ENCODE measurements at regions not wholly inside any gene's neighbourhood (a gene's known extent, or its start where the extent isn't known, plus 50 kb on each side); places are given as distances from the start of the nearest gene placed in this dataset.
"Not testable (repeated sequence)": the region's sequence is repeated elsewhere in the genome, so short reads cannot be mapped to it uniquely, and the experiment has no call there.

GRCh38 chr11:96986516-96986915 is 596.7 kb downstream of the JRKL start:
- intact Hi-C loops (cut with DNase I; ENCODE audit: low total_unique reads): no loop called here
- H3K4me1 ChIP-seq: no peaks in the 10 kb centered on the region
- H3K27ac ChIP-seq: no peak overlapping the region
- H3K9me3 ChIP-seq: no peaks in the 10 kb centered on the region
- TF ChIP-seq POLR2AphosphoS5 (IDR thresholded peaks at IDR 0.05) (no peak), CTCF (IDR thresholded peaks at IDR 0.05) (no peak), POLR2A (IDR thresholded peaks at IDR 0.05) (no peak)
- H3K27me3 ChIP-seq: no peaks in the 10 kb centered on the region
- no peak for DNase-seq (ENCODE audit: low spot score in 2 of 2)
- H3K36me3 ChIP-seq: no peaks in the 10 kb centered on the region
- H3K4me3 ChIP-seq: no peak overlapping the region

- TF ChIP-seq CTCF (IDR thresholded peaks at IDR 0.05) (no peak), POLR2AphosphoS5 (IDR thresholded peaks at IDR 0.05) (no peak), POLR2A (IDR thresholded peaks at IDR 0.05) (no peak)
- Histone ChIP-seq H3K4me3 (no peak overlapping the region), H3K27ac (no peak overlapping the region)
These were observed 601.1 kb downstream of the JRKL start for GRCh38 chr11:96990914-96991313.

GRCh38 chr11:97000481-97000880 is 610.7 kb downstream of the JRKL start:
- DNase-seq (ENCODE audit: low spot score in 2 of 2): no peak
- Histone ChIP-seq H3K4me1 (no peaks in the 10 kb centered on the region), H3K4me3 (no peak overlapping the region), H3K27ac (no peak overlapping the region), H3K36me3 (peaks cover 3% of the 10 kb centered on the region), H3K27me3 (no peaks in the 10 kb centered on the region), H3K9me3 (no peaks in the 10 kb centered on the region)
- intact Hi-C loops (cut with DNase I; ENCODE audit: low total_unique reads): no loop called here
- TF ChIP-seq POLR2A (IDR thresholded peaks at IDR 0.05) (no peak), POLR2AphosphoS5 (IDR thresholded peaks at IDR 0.05) (no peak), CTCF (IDR thresholded peaks at IDR 0.05) (no peak)

More at GRCh38 chr11:96990914-96991313, 601.1 kb downstream of the JRKL start:
- Histone ChIP-seq H3K9me3 (no peaks in the 10 kb centered on the region), H3K27me3 (no peaks in the 10 kb centered on the region), H3K4me1 (no peaks in the 10 kb centered on the region), H3K36me3 (peaks cover 5% of the 10 kb centered on the region)
- DNase-seq (ENCODE audit: low spot score in 2 of 2): no peak
- intact Hi-C loops (cut with DNase I; ENCODE audit: low total_unique reads): loop anchor here (10.0 kb wide), 1 partner anchor 1534 kb away; no protein-coding TSS in a partner anchor

DNA sequence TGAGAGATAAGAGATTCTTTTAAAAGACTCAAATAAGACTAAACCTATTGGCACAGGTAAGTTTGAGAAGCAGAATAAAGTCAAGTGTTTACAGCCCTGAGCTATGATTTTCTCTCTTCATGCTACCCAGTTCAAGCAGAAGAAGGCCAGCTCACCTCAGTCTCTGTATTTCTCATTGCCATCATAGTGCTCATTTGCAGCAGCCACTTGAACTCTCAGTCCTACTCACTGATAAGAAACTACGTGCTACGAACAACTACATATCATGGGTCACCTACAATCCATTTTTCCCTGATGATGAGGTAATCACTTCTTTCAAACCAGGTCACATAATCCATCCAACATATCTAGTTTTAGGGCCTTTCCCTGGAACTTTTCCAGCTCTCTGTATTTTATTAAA is 617.5 kb downstream of the JRKL start:
- Histone ChIP-seq H3K9me3 (no peaks in the 10 kb centered on the region), H3K4me3 (no peak overlapping the region), H3K36me3 (no peaks in the 10 kb centered on the region), H3K27me3 (no peaks in the 10 kb centered on the region), H3K27ac (no peak overlapping the region), H3K4me1 (no peaks in the 10 kb centered on the region)
- TF ChIP-seq POLR2A (IDR thresholded peaks at IDR 0.05) (no peak), POLR2AphosphoS5 (IDR thresholded peaks at IDR 0.05) (no peak)
- DNase-seq (ENCODE audit: low spot score in 2 of 2): no peak
- intact Hi-C loops (cut with DNase I; ENCODE audit: low total_unique reads): no loop called here

GRCh38 chr11:97009613-97010012 is 619.8 kb downstream of the JRKL start:
- Histone ChIP-seq H3K4me1 (no peaks in the 10 kb centered on the region), H3K36me3 (no peaks in the 10 kb centered on the region), H3K27me3 (no peaks in the 10 kb centered on the region), H3K9me3 (no peaks in the 10 kb centered on the region), H3K27ac (no peak overlapping the region), H3K4me3 (no peak overlapping the region)
- no peak for DNase-seq (ENCODE audit: low spot score in 2 of 2)
- intact Hi-C loops (cut with DNase I; ENCODE audit: low total_unique reads): no loop called here
- no peak for TF ChIP-seq POLR2AphosphoS5 (IDR thresholded peaks at IDR 0.05)
- no peak for TF ChIP-seq POLR2A (IDR thresholded peaks at IDR 0.05)
- no peak for TF ChIP-seq CTCF (IDR thresholded peaks at IDR 0.05)

- H3K27me3 ChIP-seq; intact Hi-C loops (cut with DNase I; ENCODE audit: low total_unique reads); H3K27ac ChIP-seq; H3K4me1 ChIP-seq; H3K36me3 ChIP-seq; H3K4me3 ChIP-seq; H3K9me3 ChIP-seq; DNase-seq (ENCODE audit: low spot score in 2 of 2): not testable (repeated sequence)
These were observed 621.2 kb downstream of the JRKL start for GRCh38 chr11:97010997-97011396.

All from breast epithelium (tissue), 4 donors.